T-helper 17 cell (primary cell): ENCODE measurements at regions not wholly inside any gene's neighbourhood (a gene's known extent, or its start where the extent isn't known, plus 50 kb on each side); places are given as distances from the start of the nearest gene placed in this dataset.

ENCODE experiments used
- ATAC-seq: fragments of 150-1000 bp; cut with Tn5 transposase; 2 replicates; pipeline ENCODE4 v1.10.0; 2021; ENCODE audit warnings: mild to moderate bottlenecking, moderate library complexity
- DNase-seq, 3 donors: peaks; one replicate each; pipeline versions ENCODE4 v3.0.0 to v3.0.0-alpha.2; 2020 to 2021
- H3K9me3 ChIP-seq: one replicate; pipeline ENCODE4 v1.7.0; 2013; ENCODE audit warnings: low read length, mild to moderate bottlenecking; ENCODE audit not compliant: control insufficient read depth, poor library complexity, severe bottlenecking
- H3K27ac Mint-ChIP-seq: one replicate; pipeline ENCODE4 v1.8.0; 2022; ENCODE audit warnings: mild to moderate bottlenecking, moderate library complexity, mixed read lengths
- H3K27me3 Mint-ChIP-seq: one replicate; pipeline ENCODE4 v1.8.0; 2022; ENCODE audit warnings: mixed read lengths
- H3K36me3 Mint-ChIP-seq: one replicate; pipeline ENCODE4 v1.8.0; 2022; ENCODE audit warnings: low read depth, mixed read lengths
- H3K4me1 Mint-ChIP-seq: one replicate; pipeline ENCODE4 v1.8.0; 2022; ENCODE audit warnings: mild to moderate bottlenecking, mixed read lengths
- H3K4me3 Mint-ChIP-seq: one replicate; pipeline ENCODE4 v1.8.0; 2022; ENCODE audit warnings: mild to moderate bottlenecking, moderate library complexity, mixed read lengths

DNA sequence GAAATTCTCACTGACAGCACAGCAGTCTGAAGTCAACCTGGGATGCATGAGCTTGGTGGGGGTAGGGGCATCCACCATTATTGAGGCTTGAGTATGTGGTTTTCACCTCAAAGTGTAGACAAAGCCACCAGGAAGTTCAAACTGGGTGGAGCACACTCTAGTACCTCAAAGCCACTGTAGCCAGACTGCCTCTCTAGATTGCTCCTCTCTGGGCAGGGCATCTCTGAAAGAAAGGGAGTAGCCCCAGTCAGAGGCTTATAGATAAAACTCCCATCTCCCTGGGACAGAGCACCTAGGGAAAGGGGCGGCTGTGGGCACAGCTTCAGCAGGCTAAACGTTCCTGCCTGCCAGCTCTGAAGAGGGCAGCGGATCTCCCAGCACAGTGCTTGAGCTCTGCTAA is 143.0 kb downstream of the KITLG start:
- Mint-ChIP-seq H3K27me3 (no peaks in the 10 kb centered on the region), H3K4me1 (no peaks in the 10 kb centered on the region), H3K4me3 (no peak overlapping the region), H3K36me3 (no peaks in the 10 kb centered on the region), H3K27ac (no peak overlapping the region)
- no peak for ATAC-seq
- no peaks in the 10 kb centered on the region for H3K9me3 ChIP-seq
- DNase-seq = no peak
